OCI-LY1 (cell line): ENCODE measurements at regions not wholly inside any gene's neighbourhood (a gene's known extent, or its start where the extent isn't known, plus 50 kb on each side); places are given as distances from the start of the nearest gene placed in this dataset.

Source experiments
- H2AFZ ChIP-seq: fragments of 200-600 bp; sonication (generic), shearing (Covaris generic); 2 replicates; pipeline ENCODE4 v1.6.0; 2014; ENCODE audit warnings: antibody characterized with exemption, mild to moderate bottlenecking, low read length
- H3F3A ChIP-seq: fragments of 200-600 bp; sonication (generic), shearing (Covaris generic); 2 replicates; pipeline ENCODE4 v1.6.0; 2014; ENCODE audit warnings: mild to moderate bottlenecking, antibody characterized with exemption, low read length, moderate library complexity; ENCODE audit not compliant: insufficient read depth
- H3K27ac ChIP-seq: fragments of 200-600 bp; sonication (generic); 2 replicates; pipeline ENCODE4 v1.5.1; 2014; ENCODE audit warnings: low read length, mixed run types, mild to moderate bottlenecking, low read depth; ENCODE audit not compliant: poor library complexity, severe bottlenecking
- H3K27me3 ChIP-seq: fragments of 200-600 bp; sonication (generic); 2 replicates; pipeline ENCODE4 v1.6.0; 2014; ENCODE audit warnings: antibody characterized with exemption, mild to moderate bottlenecking, low read length, moderate library complexity; ENCODE audit not compliant: insufficient read depth
- H3K36me3 ChIP-seq: fragments of 200-600 bp; sonication (generic); 2 replicates; pipeline ENCODE4 v1.6.1; 2014; ENCODE audit warnings: mild to moderate bottlenecking, antibody characterized with exemption, low read length, moderate library complexity, mixed read lengths; ENCODE audit not compliant: insufficient read depth
- H3K4me1 ChIP-seq: fragments of 200-600 bp; sonication (generic); 2 replicates; pipeline ENCODE4 v1.5.1; 2014; ENCODE audit warnings: mild to moderate bottlenecking, low read length, moderate library complexity; ENCODE audit not compliant: insufficient read depth, severe bottlenecking
- H3K4me2 ChIP-seq: fragments of 200-600 bp; sonication (generic), shearing (Covaris generic); 2 replicates; pipeline ENCODE4 v1.6.1; 2014; ENCODE audit warnings: low read length
- H3K4me3 ChIP-seq: fragments of 200-600 bp; sonication (generic); 2 replicates; pipeline ENCODE4 v1.5.1; 2014; ENCODE audit warnings: low read length, low read depth, mild to moderate bottlenecking, mixed read lengths; ENCODE audit not compliant: poor library complexity, severe bottlenecking
- H3K79me2 ChIP-seq: fragments of 200-600 bp; shearing (Covaris generic); 2 replicates; pipeline ENCODE4 v1.6.1; 2016; ENCODE audit warnings: mixed run types, low read length, mixed read lengths; ENCODE audit not compliant: insufficient read depth
- H3K9ac ChIP-seq: fragments of 200-600 bp; sonication (generic), shearing (Covaris generic); 2 replicates; pipeline ENCODE4 v1.6.1; 2014; ENCODE audit warnings: mild to moderate bottlenecking, low read length, mixed read lengths
- H3K9me2 ChIP-seq: fragments of 200-600 bp; sonication (generic), shearing (Covaris generic); 2 replicates; pipeline ENCODE4 v1.6.1; 2014; ENCODE audit warnings: low read depth, mild to moderate bottlenecking, low read length, mixed read lengths
- H3K9me3 ChIP-seq: fragments of 200-600 bp; shearing (Covaris generic); 2 replicates; pipeline ENCODE4 v1.6.1; 2014; ENCODE audit warnings: low read length, mixed read lengths
- H4K20me1 ChIP-seq: fragments of 200-600 bp; sonication (generic), shearing (Covaris generic); 2 replicates; pipeline ENCODE4 v1.6.0; 2016; ENCODE audit warnings: mild to moderate bottlenecking, low read length; ENCODE audit not compliant: insufficient read depth
- EZH2 ChIP-seq: fragments of 200-600 bp; sonication (generic), shearing (Covaris generic); IDR thresholded peaks from 2 replicates; pipeline ENCODE4 v1.8.0; 2017; ENCODE audit warnings: borderline replicate concordance, mixed run types, mild to moderate bottlenecking, antibody characterized with exemption, low read length, moderate library complexity, mixed read lengths
- TF ChIP-seq, protein P1 (sequence below): fragments of 200-600 bp; sonication (generic), shearing (Covaris generic); IDR thresholded peaks from 2 replicates; pipeline ENCODE4 v1.5.1; 2017; ENCODE audit warnings: mild to moderate bottlenecking, antibody characterized with exemption, low read length, moderate library complexity, mixed read lengths

DNA sequence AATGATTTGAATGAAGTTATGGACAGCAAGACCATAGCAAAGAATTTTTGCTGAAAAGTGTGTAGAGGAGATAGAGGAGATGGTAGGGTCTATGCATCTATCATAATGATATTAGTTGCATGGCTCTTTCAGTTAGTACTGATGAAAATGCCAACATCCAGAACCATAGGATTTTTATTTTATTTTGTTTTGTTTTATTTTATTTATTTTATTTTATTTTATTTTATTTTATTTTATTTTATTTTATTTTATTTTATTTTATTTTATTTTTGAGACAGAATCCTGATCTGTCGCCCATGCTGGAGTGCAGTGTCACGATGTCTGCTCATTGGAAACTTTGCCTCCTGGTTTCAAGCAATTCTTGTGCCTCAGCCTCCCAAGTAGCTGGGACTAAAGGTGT is 1021.1 kb upstream of the ZEB2 start:
- Histone ChIP-seq H3K9me3 (no peaks in the 10 kb centered on the region; the same call in 1 of the 2 replicates), H3K9ac (no peak overlapping the region), H3K9me2 (no peaks in the 10 kb centered on the region), H2AFZ (no peak overlapping the region), H3K27ac (no peak overlapping the region), H3K36me3 (no peaks in the 10 kb centered on the region), H4K20me1 (no peaks in the 10 kb centered on the region), H3F3A (no peaks in the 10 kb centered on the region), H3K4me2 (no peak overlapping the region), H3K27me3 (no peaks in the 10 kb centered on the region), H3K4me3 (no peak overlapping the region), H3K79me2 (no peaks in the 10 kb centered on the region), H3K4me1 (no peaks in the 10 kb centered on the region)
- TF ChIP-seq, protein P1, sequence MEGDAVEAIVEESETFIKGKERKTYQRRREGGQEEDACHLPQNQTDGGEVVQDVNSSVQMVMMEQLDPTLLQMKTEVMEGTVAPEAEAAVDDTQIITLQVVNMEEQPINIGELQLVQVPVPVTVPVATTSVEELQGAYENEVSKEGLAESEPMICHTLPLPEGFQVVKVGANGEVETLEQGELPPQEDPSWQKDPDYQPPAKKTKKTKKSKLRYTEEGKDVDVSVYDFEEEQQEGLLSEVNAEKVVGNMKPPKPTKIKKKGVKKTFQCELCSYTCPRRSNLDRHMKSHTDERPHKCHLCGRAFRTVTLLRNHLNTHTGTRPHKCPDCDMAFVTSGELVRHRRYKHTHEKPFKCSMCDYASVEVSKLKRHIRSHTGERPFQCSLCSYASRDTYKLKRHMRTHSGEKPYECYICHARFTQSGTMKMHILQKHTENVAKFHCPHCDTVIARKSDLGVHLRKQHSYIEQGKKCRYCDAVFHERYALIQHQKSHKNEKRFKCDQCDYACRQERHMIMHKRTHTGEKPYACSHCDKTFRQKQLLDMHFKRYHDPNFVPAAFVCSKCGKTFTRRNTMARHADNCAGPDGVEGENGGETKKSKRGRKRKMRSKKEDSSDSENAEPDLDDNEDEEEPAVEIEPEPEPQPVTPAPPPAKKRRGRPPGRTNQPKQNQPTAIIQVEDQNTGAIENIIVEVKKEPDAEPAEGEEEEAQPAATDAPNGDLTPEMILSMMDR: no peak
- no peak for TF ChIP-seq EZH2

DNA sequence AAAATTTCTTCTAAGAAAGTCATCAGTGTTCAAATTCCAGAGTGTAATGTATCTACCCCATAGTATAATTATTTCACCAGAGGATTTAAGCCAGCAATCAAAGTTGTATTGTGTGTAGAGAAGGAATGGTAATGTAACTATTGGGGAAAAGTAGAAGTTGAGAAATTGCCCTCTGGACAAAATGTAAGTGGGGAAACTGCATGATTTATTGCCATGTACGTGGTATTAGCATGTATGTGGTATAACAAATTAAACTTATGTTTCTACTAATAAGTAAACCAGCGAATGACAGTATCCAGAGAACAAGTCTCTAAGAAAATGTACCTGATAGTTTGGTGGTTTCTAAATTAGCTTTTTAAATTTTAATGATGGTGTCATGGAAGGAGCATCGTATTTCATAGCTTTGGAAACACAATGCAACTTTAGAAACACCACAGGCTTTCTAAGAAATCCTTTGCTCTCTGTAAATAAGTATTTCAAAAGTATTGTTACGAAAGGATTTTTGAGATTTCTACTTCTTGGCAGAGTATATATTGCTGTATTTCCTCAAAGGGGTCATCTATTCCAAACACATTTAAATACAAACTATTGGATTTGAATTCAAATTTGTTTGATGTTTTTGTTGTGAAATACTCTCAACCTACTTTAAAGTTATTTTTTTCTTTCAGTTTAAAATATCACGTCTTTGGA is 1018.9 kb upstream of the ZEB2 start:
- no peaks in the 10 kb centered on the region for H3F3A ChIP-seq
- no peak overlapping the region for H2AFZ ChIP-seq

DNA sequence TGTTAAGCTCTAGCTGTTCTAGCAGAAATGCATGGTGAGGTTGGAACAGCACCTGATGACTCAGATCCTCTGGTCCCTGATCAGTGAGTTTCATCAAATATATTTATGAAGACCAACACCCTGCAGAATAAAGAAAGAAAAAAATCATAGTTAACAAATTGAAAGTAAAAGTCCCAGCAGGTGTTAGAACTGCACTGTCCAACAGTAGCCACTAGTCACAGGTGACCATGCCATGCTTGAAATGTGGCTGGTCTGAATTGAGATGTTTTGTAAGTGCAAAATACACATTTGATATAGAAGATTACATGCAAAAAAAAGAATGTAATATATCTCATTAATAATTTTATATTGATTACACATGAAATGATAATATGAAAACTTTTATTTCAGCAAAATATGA is 1010.7 kb upstream of the ZEB2 start:
- Histone ChIP-seq H3K27ac (no peak overlapping the region), H3K9me2 (no peaks in the 10 kb centered on the region), H3K4me3 (no peak overlapping the region), H3K27me3 (no peaks in the 10 kb centered on the region), H3K4me1 (no peaks in the 10 kb centered on the region), H3F3A (no peaks in the 10 kb centered on the region), H2AFZ (no peak overlapping the region), H4K20me1 (no peaks in the 10 kb centered on the region), H3K9me3 (no peaks in the 10 kb centered on the region), H3K79me2 (no peaks in the 10 kb centered on the region), H3K4me2 (no peak overlapping the region), H3K9ac (no peak overlapping the region), H3K36me3 (no peaks in the 10 kb centered on the region)
- TF ChIP-seq, protein P1: no peak
- no peak for TF ChIP-seq EZH2

More for the DNA sequence above, 1018.9 kb upstream of the ZEB2 start:
- Histone ChIP-seq H3K27ac (no peak overlapping the region), H3K9me2 (no peaks in the 10 kb centered on the region), H3K4me2 (no peak overlapping the region), H3K4me1 (no peaks in the 10 kb centered on the region), H3K36me3 (no peaks in the 10 kb centered on the region), H4K20me1 (no peaks in the 10 kb centered on the region), H3K9ac (no peak overlapping the region), H3K79me2 (no peaks in the 10 kb centered on the region), H3K27me3 (no peaks in the 10 kb centered on the region), H3K9me3 (no peaks in the 10 kb centered on the region; the same call in 1 of the 2 replicates), H3K4me3 (no peak overlapping the region)
- TF ChIP-seq EZH2: no peak
- TF ChIP-seq, protein P1: no peak
